ENCODE measurements at regions not wholly inside any gene's neighbourhood (a gene's known extent, or its start where the extent isn't known, plus 50 kb on each side); places are given as distances from the start of the nearest gene placed in this dataset.

- no peak for TF ChIP-seq CTCF (IDR thresholded peaks at IDR 0.05)
These were observed 220.2 kb downstream of the SNX10 start for GRCh38 chr7:26511866-26512265.

GRCh38 chr7:26512737-26513136 lies 221.1 kb downstream of the SNX10 start:
- no peak for TF ChIP-seq CTCF (IDR thresholded peaks at IDR 0.05)

- no peak for TF ChIP-seq CTCF (IDR thresholded peaks at IDR 0.05)
These were observed 222.3 kb downstream of the SNX10 start for GRCh38 chr7:26513948-26514347.

- no peak for TF ChIP-seq CTCF (IDR thresholded peaks at IDR 0.05)
These were observed 223.0 kb downstream of the SNX10 start for GRCh38 chr7:26514633-26515032.

- no peak for TF ChIP-seq CTCF (IDR thresholded peaks at IDR 0.05)
These were observed 223.7 kb downstream of the SNX10 start for GRCh38 chr7:26515314-26515842.

- no peak for TF ChIP-seq CTCF (IDR thresholded peaks at IDR 0.05)
These were observed 228.8 kb downstream of the SNX10 start for GRCh38 chr7:26520483-26520882.

GRCh38 chr7:26522633-26523032 lies 231.0 kb downstream of the SNX10 start:
- TF ChIP-seq CTCF (IDR thresholded peaks at IDR 0.05) = no peak

All from LNCAP (cell line).